ENCODE measurements at regions not wholly inside any gene's neighbourhood (a gene's known extent, or its start where the extent isn't known, plus 50 kb on each side); places are given as distances from the start of the nearest gene placed in this dataset.

GRCh38 chr5:77842243-77842642 lies 66.1 kb upstream of the TBCA start:
- no peak for DNase-seq

- DNase-seq: no peak
Observed at GRCh38 chr5:77841616-77842015, 65.5 kb upstream of the TBCA start.

- no peak for DNase-seq
Observed at GRCh38 chr5:77840930-77841329, 64.8 kb upstream of the TBCA start.

GRCh38 chr5:77839691-77840090 lies 63.6 kb upstream of the TBCA start:
- DNase-seq: no peak

GRCh38 chr5:77832938-77833337 lies 56.8 kb upstream of the TBCA start:
- DNase-seq: no peak

- DNase-seq: no peak
Observed at GRCh38 chr5:77832166-77832770, 56.1 kb upstream of the TBCA start.

GRCh38 chr5:77828445-77828844 lies 52.3 kb upstream of the TBCA start:
- no peak for DNase-seq

All from NCI-H187 (cell line).